OCI-LY3 (cell line): ENCODE measurements at regions not wholly inside any gene's neighbourhood (a gene's known extent, or its start where the extent isn't known, plus 50 kb on each side); places are given as distances from the start of the nearest gene placed in this dataset.

ENCODE experiments used
- H2AFZ ChIP-seq: fragments of 200-600, 300-600 bp; shearing (Covaris generic); 2 replicates; pipeline ENCODE4 v1.6.0; 2014; ENCODE audit warnings: antibody characterized with exemption, low read depth, low read length
- H3K27ac ChIP-seq: fragments of 200-600, 300-600 bp; sonication (generic); 2 replicates; pipeline ENCODE4 v1.5.1; 2014; ENCODE audit warnings: mild to moderate bottlenecking, low read length, moderate library complexity, mixed read lengths
- H3K27me3 ChIP-seq: fragments of 200-600, 300-600 bp; sonication (generic); 2 replicates; pipeline ENCODE4 v1.6.1; 2014; ENCODE audit warnings: low read depth, low read length, mixed read lengths
- H3K36me3 ChIP-seq: fragments of 200-600, 300-600 bp; sonication (generic); replicated peaks from 2 replicates; pipeline ENCODE3; 2014; ENCODE audit warnings: low read depth, low read length, mixed read lengths
- H3K4me1 ChIP-seq: fragments of 300-600, 200-600 bp; sonication (generic); 2 replicates; pipeline ENCODE4 v1.6.1; 2014; ENCODE audit warnings: low read length, mixed read lengths
- H3K4me2 ChIP-seq: fragments of 200-600, 300-600 bp; sonication (generic); 2 replicates; pipeline ENCODE4 v1.6.1; 2014; ENCODE audit warnings: low read length, mixed read lengths
- H3K4me3 ChIP-seq: fragments of 300-600, 200-600 bp; sonication (generic); 2 replicates; pipeline ENCODE4 v1.5.1; 2014; ENCODE audit warnings: antibody characterized with exemption, mild to moderate bottlenecking, low read length, moderate library complexity
- H3K79me2 ChIP-seq: fragments of 300-600, 200-600 bp; shearing (Covaris generic); 2 replicates; pipeline ENCODE4 v1.6.1; 2014; ENCODE audit warnings: mild to moderate bottlenecking, low read length, mixed read lengths
- H3K9ac ChIP-seq: fragments of 300-600, 200-600 bp; shearing (Covaris generic); 2 replicates; pipeline ENCODE4 v1.6.0; 2014; ENCODE audit warnings: mild to moderate bottlenecking, low read length, moderate library complexity
- H3K9me3 ChIP-seq: fragments of 200-600, 300-600 bp; shearing (Covaris generic); 2 replicates; pipeline ENCODE4 v1.6.1; 2014; ENCODE audit warnings: low read length, mixed read lengths; ENCODE audit not compliant: insufficient read depth
- H4K20me1 ChIP-seq: fragments of 200-600, 300-600 bp; sonication (generic); 2 replicates; pipeline ENCODE4 v1.6.1; 2016; ENCODE audit warnings: low read length, mixed read lengths; ENCODE audit not compliant: insufficient read depth
- CTCF ChIP-seq: fragments of 200-600, 300-600 bp; sonication (generic); IDR thresholded peaks from 2 replicates; pipeline ENCODE4 v1.5.1; 2014; ENCODE audit warnings: antibody characterized with exemption, low read length, low read depth
- EZH2phosphoT487 ChIP-seq: fragments of 200-600 bp; shearing (Covaris generic); IDR thresholded peaks from 2 replicates; pipeline ENCODE4 v1.6.1; 2018; ENCODE audit warnings: antibody characterized with exemption, mixed run types, low read depth

GRCh38 chr4:136000246-136000645 is 1532.0 kb downstream of the PCDH18 start:
- Histone ChIP-seq H3K36me3 (no peaks in the 10 kb centered on the region), H3K27me3 (no peaks in the 10 kb centered on the region), H2AFZ (no peak overlapping the region), H4K20me1 (no peaks in the 10 kb centered on the region), H3K9me3 (no peaks in the 10 kb centered on the region), H3K9ac (no peak overlapping the region), H3K27ac (no peak overlapping the region), H3K4me2 (no peak overlapping the region), H3K79me2 (no peaks in the 10 kb centered on the region), H3K4me3 (no peak overlapping the region), H3K4me1 (no peaks in the 10 kb centered on the region)
- TF ChIP-seq CTCF, result no peak
- TF ChIP-seq EZH2phosphoT487, result no peak

GRCh38 chr4:135994360-135994759 is 1537.9 kb downstream of the PCDH18 start:
- TF ChIP-seq EZH2phosphoT487 (no peak), CTCF (no peak)
- Histone ChIP-seq H3K9ac (no peak overlapping the region), H3K27ac (no peak overlapping the region), H3K36me3 (no peaks in the 10 kb centered on the region), H3K4me2 (no peak overlapping the region), H3K4me3 (no peak overlapping the region), H2AFZ (no peak overlapping the region), H3K27me3 (no peaks in the 10 kb centered on the region), H3K79me2 (no peaks in the 10 kb centered on the region), H4K20me1 (no peaks in the 10 kb centered on the region), H3K9me3 (no peaks in the 10 kb centered on the region), H3K4me1 (no peaks in the 10 kb centered on the region)

- no peaks in the 10 kb centered on the region for H3K9me3 ChIP-seq
- H3K36me3 ChIP-seq, result no peaks in the 10 kb centered on the region
- H3K9ac ChIP-seq, result no peak overlapping the region
- 0 out of 2 replicates have a peak overlapping the region, but pooled peaks have one; percentile 7 for H2AFZ ChIP-seq
- H3K4me3 ChIP-seq, result no peak overlapping the region
- H3K27ac ChIP-seq, result no peak overlapping the region
- TF ChIP-seq CTCF (no peak), EZH2phosphoT487 (no peak)
- H3K4me2 ChIP-seq, result no peak overlapping the region
- H3K4me1 ChIP-seq, result no peaks in the 10 kb centered on the region
- H3K27me3 ChIP-seq, result no peaks in the 10 kb centered on the region
- no peaks in the 10 kb centered on the region for H4K20me1 ChIP-seq
- H3K79me2 ChIP-seq, result no peaks in the 10 kb centered on the region
Observed at GRCh38 chr4:135976860-135977259, 1555.4 kb downstream of the PCDH18 start.

- Histone ChIP-seq H3K9ac (no peak overlapping the region), H3K79me2 (no peaks in the 10 kb centered on the region), H3K4me1 (no peaks in the 10 kb centered on the region), H3K27me3 (no peaks in the 10 kb centered on the region), H3K9me3 (no peaks in the 10 kb centered on the region), H3K4me3 (no peak overlapping the region), H2AFZ (no peak overlapping the region), H3K27ac (no peak overlapping the region), H4K20me1 (no peaks in the 10 kb centered on the region), H3K36me3 (no peaks in the 10 kb centered on the region), H3K4me2 (no peak overlapping the region)
- TF ChIP-seq EZH2phosphoT487 (no peak), CTCF (no peak)
Observed at GRCh38 chr4:135966936-135967335, 1565.4 kb downstream of the PCDH18 start.
